NT2/D1 (cell line): ENCODE measurements at regions not wholly inside any gene's neighbourhood (a gene's known extent, or its start where the extent isn't known, plus 50 kb on each side); places are given as distances from the start of the nearest gene placed in this dataset.

Experiments
- YY1 ChIP-seq: IDR thresholded peaks from 2 replicates; pipeline ENCODE4 v1.6.1; 2011; ENCODE audit not compliant: insufficient read length, insufficient read depth
- ZNF274 ChIP-seq: IDR thresholded peaks from 2 replicates; pipeline ENCODE4 v1.6.1; 2011; ENCODE audit warnings: mild to moderate bottlenecking, low read depth, low read length

DNA sequence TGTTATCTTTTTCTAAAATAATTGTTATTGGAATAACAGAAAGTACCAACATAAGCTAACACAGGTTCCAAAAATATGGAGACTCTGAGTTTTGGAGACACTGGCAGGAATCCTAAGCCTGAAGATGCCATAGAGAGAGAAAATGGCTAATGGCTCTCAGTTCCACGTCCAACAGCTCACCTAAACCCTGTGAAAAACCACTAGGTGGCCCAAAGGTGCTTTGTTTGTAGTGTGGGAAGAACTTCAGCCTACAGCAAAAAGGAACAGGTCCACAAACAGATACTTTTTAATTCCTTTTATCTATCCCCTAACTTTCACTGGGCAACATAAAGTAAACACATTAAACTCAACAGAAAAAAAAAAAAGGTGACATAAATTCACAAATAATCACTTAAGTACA is 272.3 kb downstream of the SEMA3D start:
- TF ChIP-seq ZNF274: no peak
- TF ChIP-seq YY1: no peak
